Astrocyte (in vitro differentiated cells and primary cell): ENCODE measurements at regions not wholly inside any gene's neighbourhood (a gene's known extent, or its start where the extent isn't known, plus 50 kb on each side); places are given as distances from the start of the nearest gene placed in this dataset.

Source experiments
- EZH2 ChIP-seq: IDR thresholded peaks from 2 replicates; pipeline ENCODE4 v1.6.1; 2012; ENCODE audit warnings: mild to moderate bottlenecking, low read length, inconsistent platforms; ENCODE audit not compliant: insufficient read depth
- TF ChIP-seq, protein P1 (sequence below): IDR thresholded peaks from 2 replicates; pipeline ENCODE4 v1.5.1; 2011; ENCODE audit warnings: low read depth, mild to moderate bottlenecking, inconsistent platforms, low read length, moderate library complexity; ENCODE audit not compliant: insufficient read depth

DNA sequence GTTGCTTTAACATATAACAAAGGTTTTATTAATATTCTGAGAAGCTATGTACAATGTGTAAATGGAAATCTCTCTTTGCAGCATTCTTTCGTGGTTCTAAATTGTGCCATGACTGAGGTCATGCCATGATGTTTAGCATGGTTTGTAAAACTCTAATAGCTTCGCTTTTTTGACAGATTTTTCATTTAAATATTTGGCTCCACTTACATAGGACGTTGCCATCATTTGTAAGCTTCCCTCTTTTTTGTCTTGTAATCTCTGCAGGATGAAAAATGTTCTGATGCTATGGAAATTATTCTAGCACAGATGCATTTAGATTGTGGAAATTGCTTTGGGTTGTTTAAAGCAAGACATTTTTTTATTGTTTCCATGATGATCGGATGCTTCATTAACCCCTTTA lies 1054.8 kb downstream of the MAT2B start:
- TF ChIP-seq EZH2 = no peak
- TF ChIP-seq, protein P1, sequence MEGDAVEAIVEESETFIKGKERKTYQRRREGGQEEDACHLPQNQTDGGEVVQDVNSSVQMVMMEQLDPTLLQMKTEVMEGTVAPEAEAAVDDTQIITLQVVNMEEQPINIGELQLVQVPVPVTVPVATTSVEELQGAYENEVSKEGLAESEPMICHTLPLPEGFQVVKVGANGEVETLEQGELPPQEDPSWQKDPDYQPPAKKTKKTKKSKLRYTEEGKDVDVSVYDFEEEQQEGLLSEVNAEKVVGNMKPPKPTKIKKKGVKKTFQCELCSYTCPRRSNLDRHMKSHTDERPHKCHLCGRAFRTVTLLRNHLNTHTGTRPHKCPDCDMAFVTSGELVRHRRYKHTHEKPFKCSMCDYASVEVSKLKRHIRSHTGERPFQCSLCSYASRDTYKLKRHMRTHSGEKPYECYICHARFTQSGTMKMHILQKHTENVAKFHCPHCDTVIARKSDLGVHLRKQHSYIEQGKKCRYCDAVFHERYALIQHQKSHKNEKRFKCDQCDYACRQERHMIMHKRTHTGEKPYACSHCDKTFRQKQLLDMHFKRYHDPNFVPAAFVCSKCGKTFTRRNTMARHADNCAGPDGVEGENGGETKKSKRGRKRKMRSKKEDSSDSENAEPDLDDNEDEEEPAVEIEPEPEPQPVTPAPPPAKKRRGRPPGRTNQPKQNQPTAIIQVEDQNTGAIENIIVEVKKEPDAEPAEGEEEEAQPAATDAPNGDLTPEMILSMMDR = no peak
